A549 (cell line): ENCODE measurements at regions not wholly inside any gene's neighbourhood (a gene's known extent, or its start where the extent isn't known, plus 50 kb on each side); places are given as distances from the start of the nearest gene placed in this dataset.

Experiments
- ATAC-seq, 2 experiments: fragments of 200-7000 bp in 1 of 2; fragments of >200 bp in 1 of 2; cut with Nextera tagmentation in 1 of 2; cut with Tn5 transposase in 1 of 2; 3 replicates each; pipeline versions ENCODE4 v1.8.0 to v1.9.1; 2018 to 2020; ENCODE audit warnings: mild to moderate bottlenecking in 1 of 2, moderate library complexity in 1 of 2
- CTCF ChIA-PET: fragments of 300-600 bp; sonication (Branson Sonifier 250); formaldehyde crosslinking; extraction: SDS; loops from one replicate; lab custom pipeline; 2021; ENCODE audit warnings: antibody characterized with exemption, inconsistent platforms; lab: Yijun Ruan, JAX
- POLR2A ChIA-PET: fragments of 350-600 bp; formaldehyde crosslinking; extraction: SDS; loops from one replicate; lab custom pipeline; 2021; ENCODE audit warnings: antibody characterized with exemption, inconsistent platforms; lab: Yijun Ruan, JAX
- DNase-seq, 2 experiments: peaks; one replicate each; pipeline versions ENCODE4 v3.0.0 to v3.0.0-alpha.2; 2011 to 2016; ENCODE audit warnings: low read depth in 1 of 2, low spot score in 1 of 2
- FAIRE-seq: peaks from 2 replicates; lab custom pipeline; 2011; peaks lifted over from hg19 to GRCh38; lab: Jason Lieb, UNC
- H3K27ac ChIP-seq, 2 experiments: fragments of >200 bp; sonication (Bioruptor Twin); formaldehyde crosslinking; 3 replicates each; pipeline ENCODE4 v1.5.1; 2016 to 2017
- H3K4me1 ChIP-seq: fragments of >200 bp; sonication (Bioruptor Twin); formaldehyde crosslinking; 3 replicates; pipeline ENCODE4 v1.6.1; 2016
- H3K4me2 ChIP-seq: fragments of >200 bp; sonication (Bioruptor Twin); formaldehyde crosslinking; 3 replicates; pipeline ENCODE4 v1.6.1; 2016
- H3K4me3 ChIP-seq: fragments of >200 bp; sonication (Bioruptor Twin); formaldehyde crosslinking; 3 replicates; pipeline ENCODE4 v1.5.1; 2016
- H3K9me3 ChIP-seq: fragments of >200 bp; sonication (Bioruptor Twin); formaldehyde crosslinking; 3 replicates; pipeline ENCODE4 v1.6.1; 2016
- BHLHE40 ChIP-seq: IDR thresholded peaks from 2 replicates; pipeline ENCODE4 v1.6.1; 2012; ENCODE audit warnings: low read depth, low read length, inconsistent platforms
- CBX8 ChIP-seq: fragments of 200-600 bp; sonication (generic); IDR thresholded peaks from 2 replicates; pipeline ENCODE4 v1.6.1; 2016
- ELK1 ChIP-seq: fragments of 150-350 bp; IDR thresholded peaks from 2 replicates; pipeline ENCODE4 v1.6.1; 2014; ENCODE audit warnings: low read depth, mild to moderate bottlenecking, low read length
- HDAC2 ChIP-seq: fragments of 200-600 bp; sonication (generic); IDR thresholded peaks from 2 replicates; pipeline ENCODE4 v1.6.1; 2016
- HES2 ChIP-seq: fragments of >200 bp; sonication (Bioruptor Twin); formaldehyde crosslinking; IDR thresholded peaks from 2 replicates; pipeline ENCODE4 v1.6.1; 2016
- HEYL ChIP-seq: fragments of 250-450 bp; sonication (Bioruptor Pico); IDR thresholded peaks from 2 replicates; pipeline ENCODE4 v1.8.0; 2021; ENCODE audit warnings: mild to moderate bottlenecking, moderate library complexity
- HMGXB4 ChIP-seq: fragments of 250-450 bp; sonication (Bioruptor Pico); IDR thresholded peaks from 2 replicates; pipeline ENCODE4 v1.5.0; 2021; ENCODE audit warnings: mild to moderate bottlenecking, moderate library complexity, borderline replicate concordance
- HOXA7 ChIP-seq: fragments of 250-450 bp; sonication (Bioruptor Pico); IDR thresholded peaks from 2 replicates; pipeline ENCODE4 v1.5.0; 2020; ENCODE audit warnings: mild to moderate bottlenecking, moderate library complexity
- HOXB5 ChIP-seq: fragments of 250-450 bp; sonication (Bioruptor Pico); IDR thresholded peaks from 2 replicates; pipeline ENCODE4 v1.5.0; 2020; ENCODE audit warnings: mild to moderate bottlenecking, moderate library complexity
- JUNB ChIP-seq: fragments of >200 bp; sonication (Bioruptor Twin); formaldehyde crosslinking; IDR thresholded peaks from 2 replicates; pipeline ENCODE4 v1.6.1; 2016
- KDM1A ChIP-seq: fragments of 200-600 bp; sonication (generic); IDR thresholded peaks from 2 replicates; pipeline ENCODE4 v1.6.1; 2016; ENCODE audit warnings: low read depth, mild to moderate bottlenecking
- MAFK ChIP-seq: fragments of 450-650 bp; IDR thresholded peaks from 2 replicates; pipeline ENCODE4 v1.6.1; 2014; ENCODE audit not compliant: partially characterized antibody
- NPAS2 ChIP-seq: fragments of 250-450 bp; sonication (Bioruptor Pico); IDR thresholded peaks from 2 replicates; pipeline ENCODE4 v1.8.0; 2022; ENCODE audit warnings: mild to moderate bottlenecking, moderate library complexity, borderline replicate concordance
- NR3C1 ChIP-seq: fragments of >200 bp; sonication (Bioruptor Twin); formaldehyde crosslinking; IDR thresholded peaks from 3 replicates; pipeline ENCODE4 v1.6.1; 2017
- PHF8 ChIP-seq: fragments of 200-600 bp; sonication (generic); IDR thresholded peaks from 2 replicates; pipeline ENCODE4 v1.6.1; 2016; ENCODE audit warnings: low read depth, mild to moderate bottlenecking, antibody characterized with exemption, moderate library complexity, borderline replicate concordance
- POLR2A ChIP-seq: IDR thresholded peaks from 2 replicates; pipeline ENCODE4 v1.6.1; 2012; ENCODE audit warnings: mild to moderate bottlenecking, low read length
- RAD21 ChIP-seq, 2 experiments: fragments of >200 bp in 1 of 2; sonication (Bioruptor Twin) in 1 of 2; formaldehyde crosslinking in 1 of 2; IDR thresholded peaks in 1 of 2; conservative IDR thresholded peaks in 1 of 2; 2 replicates in 1 of 2; 3 replicates in 1 of 2; pipeline ENCODE4 v1.6.1; 2012 to 2018; ENCODE audit warnings: inconsistent platforms in 1 of 2
- RARB ChIP-seq: fragments of 250-450 bp; sonication (Bioruptor Pico); IDR thresholded peaks from 2 replicates; pipeline ENCODE4 v1.8.0; 2021; ENCODE audit warnings: mild to moderate bottlenecking, moderate library complexity
- RCOR1 ChIP-seq: fragments of 150-350 bp; IDR thresholded peaks from 2 replicates; pipeline ENCODE4 v1.6.1; 2014; ENCODE audit warnings: antibody characterized with exemption, low read length, low read depth
- SMC3 ChIP-seq: fragments of >200 bp; sonication (Bioruptor Twin); formaldehyde crosslinking; IDR thresholded peaks from 3 replicates; pipeline ENCODE4 v1.6.1; 2018; ENCODE audit warnings: inconsistent platforms
- TFCP2L1 ChIP-seq: fragments of 250-450 bp; sonication (Bioruptor Pico); IDR thresholded peaks from 2 replicates; pipeline ENCODE4 v1.5.0; 2021; ENCODE audit warnings: mild to moderate bottlenecking
- TP53 ChIP-seq: fragments of 250-450 bp; sonication (Bioruptor Pico); IDR thresholded peaks from 2 replicates; pipeline ENCODE4 v1.5.0; 2021; ENCODE audit warnings: mild to moderate bottlenecking, moderate library complexity
- WGBS: methylation state at CpG from one replicate; pipeline ENCODE4 v1.1.6; 2017; ENCODE audit errors: missing lambda C conversion rate; 5-methylcytosine and 5-hydroxymethylcytosine counted together

GRCh38 chr18:14922965-14923565 is 175.1 kb downstream of the ANKRD30B start:
- CTCF ChIA-PET: no interaction called here
- no peak for FAIRE-seq
- POLR2A ChIA-PET: no interaction called here

GRCh38 chr18:14924226-14924625 is 176.3 kb downstream of the ANKRD30B start:
- Histone ChIP-seq H3K4me3 (no peak overlapping the region), H3K9me3 (no peaks in the 10 kb centered on the region), H3K27ac (no peak overlapping the region), H3K4me2 (no peak overlapping the region), H3K4me1 (no peaks in the 10 kb centered on the region)
- TF ChIP-seq BHLHE40 (no peak), KDM1A (no peak), HDAC2 (no peak), TP53 (CRISPR knock-in tag) (no peak), CBX8 (no peak), NR3C1 (no peak), RCOR1 (no peak), RARB (CRISPR knock-in tag) (no peak), HMGXB4 (CRISPR knock-in tag) (no peak), PHF8 (no peak)
- ATAC-seq (no peak), FAIRE-seq (no peak), DNase-seq (no peak)
- CTCF ChIA-PET: no interaction called here
- 29% methylated on average over 4 of the region's 4 CpGs for WGBS
- POLR2A ChIA-PET: no interaction called here

More at GRCh38 chr18:14922965-14923565, 175.1 kb downstream of the ANKRD30B start:
- no peak for ATAC-seq
- WGBS: 6% methylated on average over 3 of the region's 4 CpGs
- no peak overlapping the region for H3K4me2 ChIP-seq
- no peaks in the 10 kb centered on the region for H3K9me3 ChIP-seq
- no peak overlapping the region for H3K4me3 ChIP-seq
- no peaks in the 10 kb centered on the region for H3K4me1 ChIP-seq
- no peak for TF ChIP-seq CBX8
- H3K27ac ChIP-seq: no peak overlapping the region
- DNase-seq: no peak

- no peak overlapping the region for H3K27ac ChIP-seq
- no peak for TF ChIP-seq POLR2A
- no peak for TF ChIP-seq JUNB
- no peak for TF ChIP-seq RAD21 (conservative IDR thresholded peaks at IDR 0.05 in 1 of 2, IDR thresholded peaks at IDR 0.05 in 1 of 2)
- no peak for TF ChIP-seq SMC3
- no peak for TF ChIP-seq MAFK
- no peak for TF ChIP-seq HEYL (CRISPR knock-in tag)
- TF ChIP-seq TFCP2L1: no peak
- TF ChIP-seq, all 56 proteins: peak for 0
- FAIRE-seq (no peak), DNase-seq (no peak), ATAC-seq (no peak)
- Histone ChIP-seq H3K9me3 (no peaks in the 10 kb centered on the region), H3K4me3 (no peak overlapping the region), H3K4me1 (no peaks in the 10 kb centered on the region), H3K4me2 (no peak overlapping the region)
- POLR2A ChIA-PET: no interaction called here
- CTCF ChIA-PET: interaction anchor here (0.7 kb wide), 1 partner anchor 21 kb away, joined by 3 read pairs; no protein-coding TSS in a partner anchor
- WGBS: 7% methylated on average over 3 of the region's 3 CpGs
Measured at GRCh38 chr18:14925281-14925709, 177.3 kb downstream of the ANKRD30B start.

- 8% methylated on average over 3 of the region's 3 CpGs for WGBS
- POLR2A ChIA-PET: no interaction called here
- CTCF ChIA-PET: no interaction called here
Measured at GRCh38 chr18:14927701-14928100, 179.7 kb downstream of the ANKRD30B start.

More at GRCh38 chr18:14927701-14928100, 179.7 kb downstream of the ANKRD30B start:
- H3K4me3 ChIP-seq: no peak overlapping the region
- DNase-seq: no peak
- H3K4me1 ChIP-seq: no peaks in the 10 kb centered on the region
- H3K9me3 ChIP-seq: no peaks in the 10 kb centered on the region
- no peak overlapping the region for H3K27ac ChIP-seq
- FAIRE-seq: no peak
- ATAC-seq: no peak
- no peak for TF ChIP-seq PHF8
- no peak for TF ChIP-seq ELK1
- TF ChIP-seq NPAS2 (CRISPR knock-in tag): no peak
- no peak for TF ChIP-seq HES2
- no peak for TF ChIP-seq SMC3
- TF ChIP-seq HDAC2: no peak
- no peak for TF ChIP-seq NR3C1
- TF ChIP-seq HOXB5 (CRISPR knock-in tag): no peak
- no peak for TF ChIP-seq RARB (CRISPR knock-in tag)
- no peak for TF ChIP-seq CBX8
- no peak for TF ChIP-seq HOXA7
- no peak overlapping the region for H3K4me2 ChIP-seq
